ENCODE measurements at regions not wholly inside any gene's neighbourhood (a gene's known extent, or its start where the extent isn't known, plus 50 kb on each side); places are given as distances from the start of the nearest gene placed in this dataset.

DNA sequence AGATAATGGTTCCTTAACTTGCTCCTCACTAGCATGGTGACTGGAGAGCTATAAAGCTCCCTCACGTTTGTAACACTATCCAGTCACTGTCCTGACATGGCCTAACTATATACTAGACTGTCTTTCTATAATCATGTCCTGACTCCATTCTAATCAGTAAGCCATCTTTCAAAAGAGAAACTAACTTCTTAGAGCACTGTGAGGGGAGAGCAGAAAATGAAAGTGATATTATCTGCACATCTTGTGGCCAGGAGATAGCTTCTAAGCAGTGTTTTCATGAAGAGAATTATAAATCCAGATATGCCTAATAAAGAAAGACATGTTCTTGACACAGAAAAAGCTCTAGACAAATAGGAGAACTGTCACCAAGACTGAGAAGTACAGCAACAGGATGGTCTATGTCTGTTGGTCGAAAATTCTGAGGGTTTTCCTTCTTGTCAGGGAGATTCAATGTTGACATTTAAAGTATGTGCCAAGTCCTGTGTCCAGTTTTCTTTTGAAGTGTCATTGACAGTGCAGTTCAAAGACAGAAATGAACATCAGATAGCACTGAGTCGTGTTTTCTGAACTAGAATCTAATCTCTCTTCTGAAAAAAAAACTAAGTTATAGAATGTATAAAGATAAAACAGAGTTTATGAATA, 230.6 kb upstream of the PEX5L start:
- Histone ChIP-seq H3K4me3 (no peak overlapping the region), H3K27ac (no peak overlapping the region), H3K9me3 (peaks cover 0 to 36% (median 4%) of the 10 kb centered on the region in 11 donors), H3K4me1 (no peaks in the 10 kb centered on the region), H3K36me3 (no peaks in the 10 kb centered on the region), H3K27me3 (no peaks in the 10 kb centered on the region)
- 36 to 39% methylated on average over 3 of the region's 3 CpGs for WGBS, 2 donors
- DNase-seq (no peak), ATAC-seq (no peak)
- TF ChIP-seq, protein P1, sequence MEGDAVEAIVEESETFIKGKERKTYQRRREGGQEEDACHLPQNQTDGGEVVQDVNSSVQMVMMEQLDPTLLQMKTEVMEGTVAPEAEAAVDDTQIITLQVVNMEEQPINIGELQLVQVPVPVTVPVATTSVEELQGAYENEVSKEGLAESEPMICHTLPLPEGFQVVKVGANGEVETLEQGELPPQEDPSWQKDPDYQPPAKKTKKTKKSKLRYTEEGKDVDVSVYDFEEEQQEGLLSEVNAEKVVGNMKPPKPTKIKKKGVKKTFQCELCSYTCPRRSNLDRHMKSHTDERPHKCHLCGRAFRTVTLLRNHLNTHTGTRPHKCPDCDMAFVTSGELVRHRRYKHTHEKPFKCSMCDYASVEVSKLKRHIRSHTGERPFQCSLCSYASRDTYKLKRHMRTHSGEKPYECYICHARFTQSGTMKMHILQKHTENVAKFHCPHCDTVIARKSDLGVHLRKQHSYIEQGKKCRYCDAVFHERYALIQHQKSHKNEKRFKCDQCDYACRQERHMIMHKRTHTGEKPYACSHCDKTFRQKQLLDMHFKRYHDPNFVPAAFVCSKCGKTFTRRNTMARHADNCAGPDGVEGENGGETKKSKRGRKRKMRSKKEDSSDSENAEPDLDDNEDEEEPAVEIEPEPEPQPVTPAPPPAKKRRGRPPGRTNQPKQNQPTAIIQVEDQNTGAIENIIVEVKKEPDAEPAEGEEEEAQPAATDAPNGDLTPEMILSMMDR (IDR thresholded peaks at IDR 0.05), result no peak
- intact Hi-C loops (cut with DNase I), result no loop called here

DNA sequence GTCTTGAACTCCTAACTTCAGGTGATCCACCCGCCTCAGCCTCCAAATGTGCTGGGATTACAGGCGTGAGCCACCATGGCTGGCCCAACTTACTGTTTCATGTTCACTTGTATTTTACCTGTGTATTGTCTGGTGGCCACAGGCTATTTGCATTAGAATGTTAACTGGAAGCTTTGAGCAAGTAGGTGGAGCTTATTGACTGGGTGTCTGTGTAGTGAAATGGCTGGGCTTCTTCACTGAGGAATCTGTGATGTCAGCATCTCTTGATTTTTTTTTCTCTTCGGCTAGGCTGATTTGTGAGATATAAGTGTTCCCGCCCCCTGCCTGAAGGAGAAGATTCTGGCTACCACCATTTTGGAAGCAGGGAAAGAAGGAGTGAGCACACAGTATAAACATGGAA, 237.8 kb upstream of the PEX5L start:
- no peak for DNase-seq
- 80 to 85% methylated on average over 4 of the region's 4 CpGs for WGBS, 2 donors
- TF ChIP-seq, protein P1 (IDR thresholded peaks at IDR 0.05), result no peak
- intact Hi-C loops (cut with DNase I), result no loop called here
- no peak overlapping the region for H3K4me3 ChIP-seq
- no peak for ATAC-seq
- H3K27ac ChIP-seq, result no peak overlapping the region
- H3K4me1 ChIP-seq, result no peaks in the 10 kb centered on the region
- H3K9me3 ChIP-seq, result peaks cover 0 to 18% (median 0%) of the 10 kb centered on the region in 11 donors
- H3K36me3 ChIP-seq, result no peaks in the 10 kb centered on the region
- H3K27me3 ChIP-seq, result no peaks in the 10 kb centered on the region

DNA sequence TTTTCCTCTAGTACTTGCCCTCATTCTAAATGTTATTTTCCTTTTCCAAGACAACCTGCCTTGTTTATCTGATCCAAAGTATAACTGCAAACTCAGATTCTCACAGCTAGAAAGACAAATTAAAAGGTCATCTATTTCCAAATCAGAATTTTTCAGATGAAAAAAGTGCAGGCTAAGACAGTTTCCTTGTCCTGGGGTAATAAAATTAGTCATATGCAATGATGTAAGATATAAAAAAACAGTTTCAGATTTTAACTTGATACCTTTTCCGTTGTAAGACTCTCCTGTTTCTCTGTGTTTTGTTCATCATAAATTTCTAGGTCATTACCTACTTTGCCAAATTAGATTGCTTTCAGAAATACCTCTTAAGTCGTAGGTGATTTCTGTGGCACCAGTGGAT, 238.4 kb upstream of the PEX5L start:
- H3K36me3 ChIP-seq, result no peaks in the 10 kb centered on the region
- no peak overlapping the region for H3K4me3 ChIP-seq
- DNase-seq (no peak), ATAC-seq (no peak)
- H3K9me3 ChIP-seq, result peaks cover 0 to 14% (median 0%) of the 10 kb centered on the region in 11 donors
- TF ChIP-seq, protein P1 (IDR thresholded peaks at IDR 0.05), result no peak
- intact Hi-C loops (cut with DNase I), result no loop called here
- H3K4me1 ChIP-seq, result no peaks in the 10 kb centered on the region
- WGBS, 2 donors, result 68 to 72% methylated on average over 2 of the region's 2 CpGs
- H3K27ac ChIP-seq, result no peak overlapping the region
- no peaks in the 10 kb centered on the region for H3K27me3 ChIP-seq

DNA sequence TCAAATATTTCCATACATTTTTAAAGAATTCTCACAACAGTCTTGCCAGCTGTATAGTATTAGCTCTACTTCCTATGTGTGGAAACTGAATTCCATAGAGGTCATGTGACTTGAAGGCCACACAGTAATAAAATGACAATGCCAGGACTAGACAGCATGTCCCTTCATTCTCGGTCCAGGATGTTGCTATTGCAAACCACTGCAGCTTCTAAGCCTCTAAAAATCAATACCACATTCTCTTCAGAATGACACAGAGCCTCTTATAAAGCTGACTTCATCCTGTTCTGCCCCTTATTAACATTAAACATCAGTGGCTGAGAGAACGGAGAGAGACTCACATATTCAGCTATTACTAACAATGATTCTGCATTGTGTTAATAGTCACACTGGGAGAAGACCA, 240.3 kb upstream of the PEX5L start:
- no peaks in the 10 kb centered on the region for H3K36me3 ChIP-seq
- H3K27me3 ChIP-seq, result no peaks in the 10 kb centered on the region
- no peak for DNase-seq
- no peak overlapping the region for H3K27ac ChIP-seq
- peaks cover 0 to 7% (median 0%) of the 10 kb centered on the region in 11 donors for H3K9me3 ChIP-seq
- no peaks in the 10 kb centered on the region for H3K4me1 ChIP-seq
- TF ChIP-seq, protein P1 (IDR thresholded peaks at IDR 0.05), result no peak
- H3K4me3 ChIP-seq, result no peak overlapping the region
- ATAC-seq, result no peak
- intact Hi-C loops (cut with DNase I), result no loop called here
- WGBS, 2 donors, result 68 to 74% methylated on average over 2 of the region's 2 CpGs

Data from heart right ventricle (tissue), 16 donors.